Adrenal gland (tissue), 5 donors: ENCODE measurements at regions not wholly inside any gene's neighbourhood (a gene's known extent, or its start where the extent isn't known, plus 50 kb on each side); places are given as distances from the start of the nearest gene placed in this dataset.

ENCODE experiments used
- CTCF ChIP-seq, 6 experiments: fragments of 450-650 bp in 4 of 6; fragments of 200-600 bp in 2 of 6; sonication (generic) in 1 of 6; IDR thresholded peaks; 1 replicate in 5 of 6; 2 replicates in 1 of 6; pipeline versions ENCODE4 v1.5.1 to v1.8.0; 2016 to 2021; ENCODE audit warnings: antibody characterized with exemption in 6 of 6, mild to moderate bottlenecking in 2 of 6, moderate library complexity in 1 of 6
- POLR2A ChIP-seq, 2 donors: fragments of 450-650 bp; IDR thresholded peaks; one replicate each; pipeline ENCODE4 v1.6.1; 2017; ENCODE audit warnings: antibody characterized with exemption in 2 of 2, mild to moderate bottlenecking in 2 of 2, moderate library complexity in 1 of 2
- donor health status: DM: no; HTN: no; CAD: no.

- TF ChIP-seq CTCF (IDR thresholded peaks at IDR 0.05) (no peak), POLR2A (IDR thresholded peaks at IDR 0.05) (no peak)
These were observed 293.5 kb downstream of the SOX2 start for GRCh38 chr3:182005219-182005618.
